Left lung (tissue), 4 donors: ENCODE measurements at regions not wholly inside any gene's neighbourhood (a gene's known extent, or its start where the extent isn't known, plus 50 kb on each side); places are given as distances from the start of the nearest gene placed in this dataset.

Source experiments
- ATAC-seq: fragments of 200-7000 bp; cut with Tn5 transposase; one replicate; pipeline ENCODE4 v1.9.1; 2020; ENCODE audit warnings: moderate library complexity
- DNase-seq, 4 donors: peaks; one replicate each; pipeline ENCODE4 v3.0.0-alpha.2; 2013 to 2020
- H3K27ac ChIP-seq, 2 donors: fragments of 200-600 bp; sonication (generic) in 1 of 2; one replicate each; pipeline versions ENCODE4 v1.5.0 to v1.8.0; 2020 to 2021
- H3K27me3 ChIP-seq, 2 donors: fragments of 200-600 bp; sonication (generic) in 1 of 2; one replicate each; pipeline versions ENCODE4 v1.5.0 to v1.8.0; 2020 to 2021
- H3K36me3 ChIP-seq, 2 donors: fragments of 200-600 bp; sonication (generic) in 1 of 2; one replicate each; pipeline versions ENCODE4 v1.5.0 to v1.8.0; 2020 to 2021
- H3K4me1 ChIP-seq, 2 donors: fragments of 200-600 bp; one replicate each; pipeline ENCODE4 v1.8.0; 2021
- H3K4me3 ChIP-seq, 2 donors: fragments of 200-600 bp; sonication (generic) in 1 of 2; one replicate each; pipeline versions ENCODE4 v1.5.0 to v1.8.0; 2020 to 2021; ENCODE audit warnings: mild to moderate bottlenecking in 1 of 2
- H3K9me3 ChIP-seq, 2 donors: fragments of 200-600 bp; sonication (generic) in 1 of 2; one replicate each; pipeline versions ENCODE4 v1.5.0 to v1.8.0; 2020 to 2021
- intact Hi-C, 2 donors: fragments of 100-400 bp; cut with DNase I; formaldehyde crosslinking; loops; one replicate each; pipeline versions ENCODE4 v1.11.2 to v1.14.2; 2022
- TF ChIP-seq, protein P1 (sequence below), 2 donors: fragments of 200-600 bp; sonication (generic) in 1 of 2; IDR thresholded peaks; one replicate each; pipeline versions ENCODE4 v1.5.0 to v1.8.0; 2021; ENCODE audit warnings: antibody characterized with exemption in 2 of 2
- donor health status: DM: no; HTN: yes; CAD: no.
- donor health status: DM: no; HTN: no; CAD: no.

DNA sequence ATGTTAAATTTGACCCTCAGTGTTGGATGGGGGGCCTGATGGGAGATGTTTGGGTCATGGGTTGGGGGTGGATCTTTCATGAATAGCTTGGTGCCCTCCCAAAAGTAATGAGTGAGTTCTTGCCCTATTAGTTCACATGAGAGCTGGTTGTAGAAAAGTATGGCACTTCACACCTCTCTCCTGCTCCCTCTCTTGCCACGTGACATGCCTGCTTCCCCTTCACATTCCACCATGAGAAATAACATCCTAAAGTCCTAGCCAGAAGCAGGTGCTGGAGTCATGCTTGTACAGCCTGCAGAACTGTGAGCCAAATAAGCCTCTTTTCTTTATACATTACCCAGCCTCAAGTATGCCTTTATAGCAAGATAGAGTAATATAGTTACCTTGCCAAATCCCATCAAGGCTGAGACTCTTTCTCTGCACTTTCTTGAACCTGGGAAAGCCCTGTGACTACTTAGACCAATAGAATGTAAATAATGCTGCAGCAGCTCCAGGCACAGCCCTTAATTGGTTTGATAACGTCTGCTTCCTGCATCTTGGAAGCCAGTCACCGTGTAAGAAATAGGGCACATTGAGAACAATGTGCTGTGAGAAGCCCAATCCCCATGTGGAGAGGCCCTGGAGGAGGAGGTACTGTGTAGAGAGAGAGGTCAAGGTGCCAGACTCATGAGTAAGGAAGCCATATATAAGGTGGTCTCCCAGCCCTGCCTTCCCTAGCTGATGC, 88.0 kb upstream of the NAMPT start:
- H3K4me3 ChIP-seq: no peak overlapping the region
- H3K27ac ChIP-seq: peak overlapping the region in 1 of 2 donors; percentile 25
- peaks cover 0 to 26% of the 10 kb centered on the region in 2 donors for H3K4me1 ChIP-seq
- TF ChIP-seq, protein P1, sequence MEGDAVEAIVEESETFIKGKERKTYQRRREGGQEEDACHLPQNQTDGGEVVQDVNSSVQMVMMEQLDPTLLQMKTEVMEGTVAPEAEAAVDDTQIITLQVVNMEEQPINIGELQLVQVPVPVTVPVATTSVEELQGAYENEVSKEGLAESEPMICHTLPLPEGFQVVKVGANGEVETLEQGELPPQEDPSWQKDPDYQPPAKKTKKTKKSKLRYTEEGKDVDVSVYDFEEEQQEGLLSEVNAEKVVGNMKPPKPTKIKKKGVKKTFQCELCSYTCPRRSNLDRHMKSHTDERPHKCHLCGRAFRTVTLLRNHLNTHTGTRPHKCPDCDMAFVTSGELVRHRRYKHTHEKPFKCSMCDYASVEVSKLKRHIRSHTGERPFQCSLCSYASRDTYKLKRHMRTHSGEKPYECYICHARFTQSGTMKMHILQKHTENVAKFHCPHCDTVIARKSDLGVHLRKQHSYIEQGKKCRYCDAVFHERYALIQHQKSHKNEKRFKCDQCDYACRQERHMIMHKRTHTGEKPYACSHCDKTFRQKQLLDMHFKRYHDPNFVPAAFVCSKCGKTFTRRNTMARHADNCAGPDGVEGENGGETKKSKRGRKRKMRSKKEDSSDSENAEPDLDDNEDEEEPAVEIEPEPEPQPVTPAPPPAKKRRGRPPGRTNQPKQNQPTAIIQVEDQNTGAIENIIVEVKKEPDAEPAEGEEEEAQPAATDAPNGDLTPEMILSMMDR (IDR thresholded peaks at IDR 0.05): no peak
- no peaks in the 10 kb centered on the region for H3K9me3 ChIP-seq
- peak; percentile 38 for ATAC-seq
- peak in 1 of 4 donors; percentile 7 for DNase-seq
- H3K36me3 ChIP-seq: no peaks in the 10 kb centered on the region
- intact Hi-C loops: no loop called here
- no peaks in the 10 kb centered on the region for H3K27me3 ChIP-seq

DNA sequence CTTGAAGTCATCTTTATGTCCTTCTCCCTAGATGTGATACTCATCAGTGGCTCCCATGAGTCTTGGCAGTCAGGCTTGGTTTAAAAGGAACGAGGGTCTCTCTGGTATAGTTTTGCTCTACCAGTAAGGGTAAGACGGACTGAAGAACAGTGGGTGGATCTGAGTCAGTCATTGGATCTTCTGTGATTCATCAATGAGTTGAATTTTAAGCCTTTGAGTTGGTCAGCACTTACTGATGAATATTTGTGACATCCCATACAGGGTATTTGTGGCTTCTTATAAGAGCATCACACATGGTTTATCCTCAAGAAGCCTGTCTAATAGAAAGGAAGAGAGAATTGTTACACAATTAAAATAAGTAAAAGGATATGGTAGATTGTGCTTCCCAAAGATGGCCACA, 87.3 kb upstream of the NAMPT start:
- no peaks in the 10 kb centered on the region for H3K36me3 ChIP-seq
- H3K27ac ChIP-seq: peak overlapping the region in 1 of 2 donors; percentile 62
- H3K4me1 ChIP-seq: peaks cover 0 to 29% of the 10 kb centered on the region in 2 donors
- H3K27me3 ChIP-seq: no peaks in the 10 kb centered on the region
- DNase-seq: no peak
- no peaks in the 10 kb centered on the region for H3K9me3 ChIP-seq
- intact Hi-C loops: no loop called here
- TF ChIP-seq, protein P1 (IDR thresholded peaks at IDR 0.05): no peak
- no peak overlapping the region for H3K4me3 ChIP-seq
- ATAC-seq: no peak

DNA sequence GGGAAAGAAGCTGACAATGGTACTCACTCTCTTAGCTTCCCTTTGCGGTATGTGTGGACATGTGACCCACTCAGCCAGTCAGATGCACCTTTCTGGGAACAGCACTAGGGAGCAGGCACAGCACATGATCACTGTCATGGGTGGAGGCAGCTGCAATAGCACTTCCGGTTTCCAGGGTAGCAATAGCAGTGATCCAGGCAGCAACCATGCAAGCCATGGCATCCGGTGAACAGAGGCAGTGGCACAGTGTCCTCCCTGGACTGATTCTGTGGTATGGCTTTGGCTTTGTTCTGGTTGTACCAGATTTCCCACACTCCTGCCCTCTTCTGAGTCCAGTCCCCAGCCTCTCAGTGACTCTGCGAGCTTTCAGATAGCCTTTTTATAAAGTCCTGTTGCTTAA, 86.8 kb upstream of the NAMPT start:
- DNase-seq: peak in 2 of 4 donors; percentile 80 to 82

GRCh38 chr7:106370542-106370941, 85.8 kb upstream of the NAMPT start:
- no peaks in the 10 kb centered on the region for H3K36me3 ChIP-seq
- H3K27me3 ChIP-seq: no peaks in the 10 kb centered on the region
- intact Hi-C loops: no loop called here
- no peak overlapping the region for H3K27ac ChIP-seq
- H3K9me3 ChIP-seq: no peaks in the 10 kb centered on the region
- DNase-seq: no peak
- TF ChIP-seq, protein P1 (IDR thresholded peaks at IDR 0.05): no peak
- no peak overlapping the region for H3K4me3 ChIP-seq
- H3K4me1 ChIP-seq: peaks cover 0 to 45% of the 10 kb centered on the region in 2 donors
- ATAC-seq: no peak

More for the DNA sequence above, 86.8 kb upstream of the NAMPT start:
- intact Hi-C loops: no loop called here
- peak overlapping the region in 1 of 2 donors; percentile 62 for H3K27ac ChIP-seq
- ATAC-seq: peak; percentile 72
- no peak overlapping the region for H3K4me3 ChIP-seq
- H3K36me3 ChIP-seq: no peaks in the 10 kb centered on the region
- TF ChIP-seq, protein P1 (IDR thresholded peaks at IDR 0.05): no peak
- H3K4me1 ChIP-seq: peaks cover 0 to 34% of the 10 kb centered on the region in 2 donors
- H3K9me3 ChIP-seq: no peaks in the 10 kb centered on the region
- no peaks in the 10 kb centered on the region for H3K27me3 ChIP-seq

GRCh38 chr7:106369816-106370215, 85.0 kb upstream of the NAMPT start:
- H3K27me3 ChIP-seq: no peaks in the 10 kb centered on the region
- no peak for DNase-seq
- TF ChIP-seq, protein P1 (IDR thresholded peaks at IDR 0.05): no peak
- no peaks in the 10 kb centered on the region for H3K36me3 ChIP-seq
- H3K4me1 ChIP-seq: peaks cover 0 to 52% of the 10 kb centered on the region in 2 donors
- ATAC-seq: no peak
- intact Hi-C loops: no loop called here
- no peak overlapping the region for H3K27ac ChIP-seq
- H3K9me3 ChIP-seq: no peaks in the 10 kb centered on the region
- H3K4me3 ChIP-seq: no peak overlapping the region
